ENCODE measurements at regions not wholly inside any gene's neighbourhood (a gene's known extent, or its start where the extent isn't known, plus 50 kb on each side); places are given as distances from the start of the nearest gene placed in this dataset.

DNA sequence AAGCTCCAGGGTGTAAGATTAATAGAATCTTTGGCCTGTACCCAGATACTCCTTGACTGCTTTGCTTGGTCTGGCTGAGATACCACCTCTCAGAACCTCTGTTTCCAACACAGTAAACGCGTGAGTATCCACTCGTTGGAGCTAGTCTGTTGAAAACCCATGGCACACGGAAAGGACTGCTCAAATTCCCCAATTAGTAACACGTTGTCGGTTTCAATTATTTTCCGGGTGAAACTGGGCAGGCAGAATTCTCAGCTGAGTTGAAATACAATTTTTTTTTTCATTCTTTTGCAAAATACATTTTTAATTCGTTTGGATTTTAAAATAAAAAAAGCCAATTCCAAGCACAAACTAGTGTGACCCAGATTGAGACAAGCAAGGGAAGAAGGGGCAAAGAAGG is 120.5 kb downstream of the MAF start:
- no peak overlapping the region for H2AFZ ChIP-seq (ENCODE audit: low read length)
- DNase-seq (ENCODE audit: low spot score) (no peak), FAIRE-seq (no peak), ATAC-seq (no peak)
- in situ Hi-C loops (cut with HindIII; ENCODE audit: extremely low pct_ligation_motif_present, low pct_unique_long_range_greater_than_20kb), result no loop called here
- no peak overlapping the region for H3K27ac ChIP-seq (ENCODE audit: extremely low read length, insufficient read depth, low read length)
- no peak overlapping the region for H3K4me2 ChIP-seq (ENCODE audit: low read depth, low read length)
- intact Hi-C loops (cut with micrococcal nuclease; ENCODE audit: unreplicated experiment), result no loop called here
- no TSS peak for BruUV-seq (replicated peaks)
- no peaks in the 10 kb centered on the region for H3K27me3 ChIP-seq (ENCODE audit: control insufficient read depth in 1 of 2, insufficient read depth in 2 of 2, low read length in 2 of 2)
- TF ChIP-seq ZNF772 (CRISPR knock-in tag; IDR thresholded peaks at IDR 0.05) (no peak), ISX (CRISPR knock-in tag; conservative IDR thresholded peaks at IDR 0.05) (no peak), RBFOX2 (IDR thresholded peaks at IDR 0.05; ENCODE audit: low read depth, low read length) (no peak), HOXA9 (CRISPR knock-in tag; IDR thresholded peaks at IDR 0.05; ENCODE audit: borderline replicate concordance) (no peak), ZEB1 (IDR thresholded peaks at IDR 0.05; ENCODE audit: insufficient replicate concordance, low read depth) (no peak), ETV5 (CRISPR knock-in tag; IDR thresholded peaks at IDR 0.05; ENCODE audit: borderline replicate concordance) (no peak), ZKSCAN8 (CRISPR knock-in tag; IDR thresholded peaks at IDR 0.05; ENCODE audit: borderline replicate concordance) (no peak), ESRRA (CRISPR knock-in tag; IDR thresholded peaks at IDR 0.05; ENCODE audit: low read depth) (no peak), ZNF883 (CRISPR knock-in tag; IDR thresholded peaks at IDR 0.05; ENCODE audit: not compliant biosample characterization) (no peak), TBL1XR1 (IDR thresholded peaks at IDR 0.05; ENCODE audit: borderline replicate concordance, low read length, partially characterized antibody) (no peak)
- TF ChIP-seq, protein P1, sequence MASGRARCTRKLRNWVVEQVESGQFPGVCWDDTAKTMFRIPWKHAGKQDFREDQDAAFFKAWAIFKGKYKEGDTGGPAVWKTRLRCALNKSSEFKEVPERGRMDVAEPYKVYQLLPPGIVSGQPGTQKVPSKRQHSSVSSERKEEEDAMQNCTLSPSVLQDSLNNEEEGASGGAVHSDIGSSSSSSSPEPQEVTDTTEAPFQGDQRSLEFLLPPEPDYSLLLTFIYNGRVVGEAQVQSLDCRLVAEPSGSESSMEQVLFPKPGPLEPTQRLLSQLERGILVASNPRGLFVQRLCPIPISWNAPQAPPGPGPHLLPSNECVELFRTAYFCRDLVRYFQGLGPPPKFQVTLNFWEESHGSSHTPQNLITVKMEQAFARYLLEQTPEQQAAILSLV (CRISPR knock-in tag; IDR thresholded peaks at IDR 0.05; ENCODE audit: borderline replicate concordance), result no peak
- TF ChIP-seq, protein P2, sequence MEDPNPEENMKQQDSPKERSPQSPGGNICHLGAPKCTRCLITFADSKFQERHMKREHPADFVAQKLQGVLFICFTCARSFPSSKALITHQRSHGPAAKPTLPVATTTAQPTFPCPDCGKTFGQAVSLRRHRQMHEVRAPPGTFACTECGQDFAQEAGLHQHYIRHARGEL (CRISPR knock-in tag; IDR thresholded peaks at IDR 0.05), result no peak
- no peaks in the 10 kb centered on the region for H3K9me3 ChIP-seq (ENCODE audit: low read length)
- no peaks in the 10 kb centered on the region for H3K79me2 ChIP-seq (ENCODE audit: insufficient read depth, low read length)
- no peaks in the 10 kb centered on the region for H4K20me1 ChIP-seq (ENCODE audit: insufficient read depth, low read length)
- no peaks in the 10 kb centered on the region for H3K4me1 ChIP-seq (ENCODE audit: insufficient read depth, low read length)
- no peak overlapping the region for H3K4me3 ChIP-seq (replicated peaks in 1 of 3; ENCODE audit: insufficient read depth in 1 of 3, low read depth in 2 of 3, low read length in 3 of 3)
- 35% methylated on average over 8 of the region's 8 CpGs for WGBS (ENCODE audit: low lambda C conversion rate)
- H3K9ac ChIP-seq (ENCODE audit: insufficient read depth, low read depth, low read length), result no peak overlapping the region
- CTCF ChIA-PET (ENCODE audit: low intra/inter-chr PET ratio, low total read pairs), result no interaction called here
- POLR2A ChIA-PET, result no interaction called here
- no peaks in the 10 kb centered on the region for H3K36me3 ChIP-seq (replicated peaks in 1 of 2; ENCODE audit: control insufficient read depth in 1 of 2, insufficient read depth in 2 of 2, low read length in 2 of 2)
